ENCODE measurements at regions not wholly inside any gene's neighbourhood (a gene's known extent, or its start where the extent isn't known, plus 50 kb on each side); places are given as distances from the start of the nearest gene placed in this dataset.

- no peak overlapping the region for H4K8ac ChIP-seq (replicated peaks; ENCODE audit: insufficient read length, low read depth, low read length)
- no peaks in the 10 kb centered on the region for H3K27me3 ChIP-seq (ENCODE audit: insufficient read depth, low read length)
- H2BK5ac ChIP-seq (ENCODE audit: insufficient read length, low read length): no peak overlapping the region
- H3K18ac ChIP-seq (ENCODE audit: insufficient read length, low read depth, low read length): no peak overlapping the region
- H2AFZ ChIP-seq (ENCODE audit: low read length): no peak overlapping the region
- no peak overlapping the region for H2BK12ac ChIP-seq (ENCODE audit: insufficient read length, low read depth, low read length)
- no peak for TF ChIP-seq CTCF (conservative IDR thresholded peaks at IDR 0.05)
- H2BK20ac ChIP-seq (ENCODE audit: low read depth, low read length, poor library complexity, severe bottlenecking): no peak overlapping the region
- H2BK120ac ChIP-seq (ENCODE audit: low read depth, low read length, poor library complexity, severe bottlenecking): no peak overlapping the region
- no peaks in the 10 kb centered on the region for H3K4me1 ChIP-seq (ENCODE audit: insufficient read depth, low read length)
- no peak overlapping the region for H3K4ac ChIP-seq (ENCODE audit: low read depth, low read length)
- H2AK5ac ChIP-seq (ENCODE audit: insufficient read length, low read length): no peak overlapping the region
- Mint-ChIP-seq H3K36me3 (ENCODE audit: insufficient read depth in 1 of 3, low read depth in 3 of 3) (peaks cover 7 to 24% (median 11%) of the 10 kb centered on the region in 3 experiments), H3K4me3 (no peak overlapping the region), H3K27me3 (ENCODE audit: low read depth) (no peaks in the 10 kb centered on the region), H3K4me1 (no peaks in the 10 kb centered on the region), H3K9me3 (peaks cover 59 to 69% of the 10 kb centered on the region in 2 experiments), H3K27ac (no peak overlapping the region)
- H4K5ac ChIP-seq (ENCODE audit: insufficient read length, low read depth, low read length): no peak overlapping the region
- H2BK15ac ChIP-seq (ENCODE audit: low read depth, low read length): no peak overlapping the region
- no peaks in the 10 kb centered on the region for H3K23me2 ChIP-seq (ENCODE audit: insufficient read length, low read depth, low read length, poor library complexity, severe bottlenecking)
- H3K9me3 ChIP-seq (ENCODE audit: control insufficient read depth, low read depth, low read length): peaks cover 15% of the 10 kb centered on the region
- no peaks in the 10 kb centered on the region for H3K79me1 ChIP-seq (ENCODE audit: insufficient read depth, low read depth, low read length, poor library complexity, severe bottlenecking)
- H4K91ac ChIP-seq (ENCODE audit: insufficient read length, low read depth, low read length): no peak overlapping the region
- no peak for DNase-seq
- H3T11ph ChIP-seq (ENCODE audit: low read length): no peak overlapping the region
- no peak overlapping the region for H3K9ac ChIP-seq (ENCODE audit: extremely low read depth, insufficient read length, low read length)
- no peaks in the 10 kb centered on the region for H4K20me1 ChIP-seq (ENCODE audit: control insufficient read depth, insufficient read depth, insufficient read length)
- H3K14ac ChIP-seq (ENCODE audit: insufficient read depth, low read length): no peak overlapping the region
- WGBS (ENCODE audit: extremely low coverage, insufficient read length, low lambda C conversion rate): no CpG with 5 or more reads among the region's 1 CpG
- H3K23ac ChIP-seq (ENCODE audit: insufficient read length, low read depth, low read length): no peak overlapping the region
- H3K27ac ChIP-seq (ENCODE audit: insufficient read length, low read depth, low read length): no peak overlapping the region
- H3K79me2 ChIP-seq (ENCODE audit: insufficient read depth, low read length): no peaks in the 10 kb centered on the region
- no peak overlapping the region for H3K4me2 ChIP-seq (ENCODE audit: insufficient read depth, insufficient read length, low read length)
- H3K56ac ChIP-seq (ENCODE audit: insufficient read length, low read depth, low read length): no peak overlapping the region
Observed at GRCh38 chrX:35115205-35115604, 172.6 kb downstream of the FAM47B start.
